ENCODE measurements at regions not wholly inside any gene's neighbourhood (a gene's known extent, or its start where the extent isn't known, plus 50 kb on each side); places are given as distances from the start of the nearest gene placed in this dataset.

DNA sequence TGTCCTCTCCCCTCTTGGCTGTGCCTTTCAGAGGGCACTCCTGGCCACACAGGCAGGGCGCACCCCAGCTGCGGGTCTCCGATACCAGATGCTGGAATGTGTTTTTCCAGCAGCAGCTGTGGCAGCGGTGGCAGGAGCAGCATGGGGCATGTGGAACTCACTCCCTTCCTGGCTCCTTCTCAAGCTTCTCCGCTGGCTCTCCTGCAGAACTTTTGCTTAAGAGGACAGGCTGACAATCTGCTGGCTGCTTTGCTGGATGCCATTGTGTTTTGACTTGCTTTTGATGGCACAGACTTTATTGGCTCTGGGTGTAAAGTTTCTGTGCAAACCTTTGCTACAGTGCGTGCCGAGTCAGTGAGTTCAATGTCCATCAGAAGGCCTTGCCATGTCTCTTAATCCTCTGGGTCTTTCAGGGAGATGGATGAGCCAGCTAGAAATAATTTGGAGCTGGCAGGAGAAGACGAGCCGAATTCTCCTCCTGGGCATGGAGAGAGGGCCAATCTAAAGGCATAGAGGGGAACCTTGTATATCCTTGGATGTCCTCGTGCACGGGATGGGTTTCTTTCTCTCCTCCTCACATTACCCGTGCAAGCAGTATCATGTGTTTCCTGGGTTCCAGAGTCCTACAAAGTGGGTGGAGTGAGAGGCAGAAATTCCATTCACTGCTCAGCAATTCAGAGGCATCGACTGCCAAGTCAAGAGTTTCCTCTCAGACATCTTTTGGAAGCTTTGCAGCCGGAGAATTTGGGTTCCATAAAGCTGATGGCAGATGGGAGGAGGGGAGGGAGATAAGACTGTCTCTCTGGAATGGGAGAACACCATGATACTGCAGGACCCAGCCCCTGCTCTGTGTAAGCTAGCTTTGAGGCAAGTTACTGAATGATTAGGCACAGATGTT lies 231.2 kb downstream of the FGF9 start:
- TF ChIP-seq SIN3A (IDR thresholded peaks at IDR 0.05; ENCODE audit: borderline replicate concordance, insufficient read depth, low read length), result no peak
- no peak for TF ChIP-seq FOXP2 (optimal IDR thresholded peaks at IDR 0.05; ENCODE audit: borderline replicate concordance, extremely low read depth, extremely low read length, insufficient read depth)
- TF ChIP-seq, protein P1, sequence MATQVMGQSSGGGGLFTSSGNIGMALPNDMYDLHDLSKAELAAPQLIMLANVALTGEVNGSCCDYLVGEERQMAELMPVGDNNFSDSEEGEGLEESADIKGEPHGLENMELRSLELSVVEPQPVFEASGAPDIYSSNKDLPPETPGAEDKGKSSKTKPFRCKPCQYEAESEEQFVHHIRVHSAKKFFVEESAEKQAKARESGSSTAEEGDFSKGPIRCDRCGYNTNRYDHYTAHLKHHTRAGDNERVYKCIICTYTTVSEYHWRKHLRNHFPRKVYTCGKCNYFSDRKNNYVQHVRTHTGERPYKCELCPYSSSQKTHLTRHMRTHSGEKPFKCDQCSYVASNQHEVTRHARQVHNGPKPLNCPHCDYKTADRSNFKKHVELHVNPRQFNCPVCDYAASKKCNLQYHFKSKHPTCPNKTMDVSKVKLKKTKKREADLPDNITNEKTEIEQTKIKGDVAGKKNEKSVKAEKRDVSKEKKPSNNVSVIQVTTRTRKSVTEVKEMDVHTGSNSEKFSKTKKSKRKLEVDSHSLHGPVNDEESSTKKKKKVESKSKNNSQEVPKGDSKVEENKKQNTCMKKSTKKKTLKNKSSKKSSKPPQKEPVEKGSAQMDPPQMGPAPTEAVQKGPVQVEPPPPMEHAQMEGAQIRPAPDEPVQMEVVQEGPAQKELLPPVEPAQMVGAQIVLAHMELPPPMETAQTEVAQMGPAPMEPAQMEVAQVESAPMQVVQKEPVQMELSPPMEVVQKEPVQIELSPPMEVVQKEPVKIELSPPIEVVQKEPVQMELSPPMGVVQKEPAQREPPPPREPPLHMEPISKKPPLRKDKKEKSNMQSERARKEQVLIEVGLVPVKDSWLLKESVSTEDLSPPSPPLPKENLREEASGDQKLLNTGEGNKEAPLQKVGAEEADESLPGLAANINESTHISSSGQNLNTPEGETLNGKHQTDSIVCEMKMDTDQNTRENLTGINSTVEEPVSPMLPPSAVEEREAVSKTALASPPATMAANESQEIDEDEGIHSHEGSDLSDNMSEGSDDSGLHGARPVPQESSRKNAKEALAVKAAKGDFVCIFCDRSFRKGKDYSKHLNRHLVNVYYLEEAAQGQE (IDR thresholded peaks at IDR 0.05; ENCODE audit: insufficient read depth in 1 of 2, low read depth in 2 of 2, low read length in 2 of 2), result no peak
- no peak for TF ChIP-seq TAF1 (IDR thresholded peaks at IDR 0.05; ENCODE audit: borderline replicate concordance, insufficient read depth, low read length)
- TF ChIP-seq POLR2AphosphoS5 (IDR thresholded peaks at IDR 0.05; ENCODE audit: low read depth, low read length), result no peak

DNA sequence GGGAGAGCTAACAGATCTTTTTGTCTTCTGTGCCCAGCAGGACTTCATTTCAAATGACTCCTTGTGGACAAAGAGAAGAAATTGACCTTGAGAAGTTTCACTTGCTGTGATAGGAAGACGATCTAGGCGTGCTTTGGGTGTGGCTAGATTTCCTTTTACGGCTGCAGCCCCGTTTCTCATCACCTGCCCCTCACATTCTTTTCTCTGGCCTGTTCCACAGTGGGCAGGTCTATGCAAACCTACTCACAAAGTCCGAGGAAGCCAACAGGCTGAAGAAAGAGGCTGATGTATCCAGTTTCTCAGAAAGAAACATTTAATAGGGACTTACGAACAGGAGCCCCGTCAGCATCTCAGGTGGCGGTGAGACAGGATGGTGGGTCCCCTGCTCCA lies 231.8 kb downstream of the FGF9 start:
- TF ChIP-seq SIN3A (IDR thresholded peaks at IDR 0.05; ENCODE audit: borderline replicate concordance, insufficient read depth, low read length) (no peak), FOXP2 (optimal IDR thresholded peaks at IDR 0.05; ENCODE audit: borderline replicate concordance, extremely low read depth, extremely low read length, insufficient read depth) (no peak), TAF1 (IDR thresholded peaks at IDR 0.05; ENCODE audit: borderline replicate concordance, insufficient read depth, low read length) (no peak), POLR2AphosphoS5 (IDR thresholded peaks at IDR 0.05; ENCODE audit: low read depth, low read length) (no peak)
- TF ChIP-seq, protein P1 (IDR thresholded peaks at IDR 0.05; ENCODE audit: insufficient read depth in 1 of 2, low read depth in 2 of 2, low read length in 2 of 2), result no peak

- TF ChIP-seq SIN3A (IDR thresholded peaks at IDR 0.05; ENCODE audit: borderline replicate concordance, insufficient read depth, low read length) (no peak), FOXP2 (optimal IDR thresholded peaks at IDR 0.05; ENCODE audit: borderline replicate concordance, extremely low read depth, extremely low read length, insufficient read depth) (no peak), TAF1 (IDR thresholded peaks at IDR 0.05; ENCODE audit: borderline replicate concordance, insufficient read depth, low read length) (no peak), POLR2AphosphoS5 (IDR thresholded peaks at IDR 0.05; ENCODE audit: low read depth, low read length) (no peak)
- TF ChIP-seq, protein P1 (IDR thresholded peaks at IDR 0.05; ENCODE audit: insufficient read depth in 1 of 2, low read depth in 2 of 2, low read length in 2 of 2), result no peak
These were observed 234.6 kb downstream of the FGF9 start for GRCh38 chr13:21905486-21905885.

DNA sequence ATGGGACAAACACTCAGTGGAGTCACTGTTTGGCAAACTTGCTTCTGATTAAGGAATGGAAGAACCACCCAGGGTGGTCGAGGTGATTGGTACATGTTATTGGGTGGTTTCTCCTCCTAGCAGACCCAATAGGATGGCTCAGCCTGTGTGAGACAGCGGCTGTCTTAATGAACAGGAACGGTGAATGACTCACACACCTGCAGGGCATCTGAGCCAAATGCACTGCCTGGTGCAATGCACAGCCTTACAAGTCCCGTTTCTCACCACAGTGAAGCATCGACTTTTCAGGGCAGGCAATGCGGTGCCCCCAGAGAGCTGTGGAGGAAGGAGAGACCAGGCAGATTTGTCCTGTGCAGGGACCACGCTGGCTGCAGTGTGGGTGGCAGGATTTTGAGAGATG lies 238.5 kb downstream of the FGF9 start:
- TF ChIP-seq, protein P1 (IDR thresholded peaks at IDR 0.05; ENCODE audit: insufficient read depth in 1 of 2, low read depth in 2 of 2, low read length in 2 of 2), result no peak
- TF ChIP-seq TAF1 (IDR thresholded peaks at IDR 0.05; ENCODE audit: borderline replicate concordance, insufficient read depth, low read length), result no peak
- no peak for TF ChIP-seq FOXP2 (optimal IDR thresholded peaks at IDR 0.05; ENCODE audit: borderline replicate concordance, extremely low read depth, extremely low read length, insufficient read depth)
- no peak for TF ChIP-seq POLR2AphosphoS5 (IDR thresholded peaks at IDR 0.05; ENCODE audit: low read depth, low read length)
- no peak for TF ChIP-seq SIN3A (IDR thresholded peaks at IDR 0.05; ENCODE audit: borderline replicate concordance, insufficient read depth, low read length)
